HepG2 (cell line): ENCODE measurements at regions not wholly inside any gene's neighbourhood (a gene's known extent, or its start where the extent isn't known, plus 50 kb on each side); places are given as distances from the start of the nearest gene placed in this dataset.

Experiments
- ATAC-seq: fragments of 200-7000 bp; cut with Tn5 transposase; 3 replicates; pipeline ENCODE4 v1.9.1; 2020; ENCODE audit warnings: mild to moderate bottlenecking, moderate library complexity
- BruUV-seq: library from RNA; stranded (reverse); fragments of 400-500 nt; replicated peaks from 2 replicates; lab custom pipeline; 2021; lab: Mats Ljungman, UMichigan
- CTCF ChIA-PET: fragments of 300-600 bp; formaldehyde crosslinking; extraction: SDS; loops from one replicate; lab custom pipeline; 2021; ENCODE audit warnings: low total read pairs, inconsistent platforms, low intra/inter-chr PET ratio; lab: Yijun Ruan, JAX
- POLR2A ChIA-PET: fragments of 350-600 bp; sonication (Branson Sonifier 250); formaldehyde crosslinking; loops from one replicate; lab custom pipeline; 2020; ENCODE audit warnings: antibody characterized with exemption, inconsistent platforms; lab: Yijun Ruan, JAX
- DNase-seq: peaks from one replicate; pipeline ENCODE4 v3.0.0-alpha.2; 2015; ENCODE audit warnings: low spot score
- FAIRE-seq: peaks from 3 replicates; lab custom pipeline; 2011; peaks lifted over from hg19 to GRCh38; lab: Jason Lieb, UNC
- H2AFZ ChIP-seq: one replicate; pipeline ENCODE4 v1.6.1; 2011; ENCODE audit warnings: low read length, inconsistent platforms
- H3K27ac ChIP-seq: fragments of 300-600 bp; 3 replicates; pipeline ENCODE4 v1.8.0; 2011; ENCODE audit warnings: mixed run types, mild to moderate bottlenecking, mixed read lengths, low read length, inconsistent platforms; ENCODE audit not compliant: insufficient read depth; ENCODE audit errors: extremely low read length
- H3K27me3 ChIP-seq, 2 experiments: fragments of 200-600 bp in 1 of 2; 2 replicates in 1 of 2; 3 replicates in 1 of 2; pipeline versions ENCODE4 v1.6.0 to v1.8.0; 2011; ENCODE audit warnings: low read length in 2 of 2, mild to moderate bottlenecking in 2 of 2, moderate library complexity in 2 of 2, inconsistent platforms in 1 of 2; ENCODE audit not compliant: insufficient read depth in 2 of 2, control insufficient read depth in 1 of 2
- H3K36me3 ChIP-seq, 2 experiments: fragments of 200-600 bp in 1 of 2; replicated peaks in 1 of 2; 2 replicates in 1 of 2; 3 replicates in 1 of 2; pipeline versions ENCODE4 v1.5.1 to v1.8.0; 2011; ENCODE audit warnings: low read length in 2 of 2, inconsistent platforms in 1 of 2; ENCODE audit not compliant: insufficient read depth in 2 of 2, control insufficient read depth in 1 of 2
- H3K4me1 ChIP-seq: 2 replicates; pipeline ENCODE4 v1.5.1; 2012; ENCODE audit warnings: low read length, inconsistent platforms; ENCODE audit not compliant: insufficient read depth
- H3K4me2 ChIP-seq: 2 replicates; pipeline ENCODE4 v1.6.0; 2011; ENCODE audit warnings: low read depth, low read length, inconsistent platforms
- H3K4me3 ChIP-seq, 3 experiments: fragments of 200-600 bp in 1 of 3; sonication (generic), shearing (Covaris generic) in 1 of 3; replicated peaks in 1 of 3; 2 replicates each; pipeline ENCODE4 v1.5.1; 2011 to 2016; ENCODE audit warnings: low read length in 3 of 3, inconsistent platforms in 2 of 3, low read depth in 2 of 3, mild to moderate bottlenecking in 2 of 3, control low read depth in 1 of 3, mixed read lengths in 1 of 3; ENCODE audit not compliant: insufficient read depth in 1 of 3
- H3K79me2 ChIP-seq: one replicate; pipeline ENCODE4 v1.6.1; 2011; ENCODE audit warnings: low read length, inconsistent platforms; ENCODE audit not compliant: insufficient read depth
- H3K9ac ChIP-seq: 2 replicates; pipeline ENCODE4 v1.6.0; 2011; ENCODE audit warnings: mild to moderate bottlenecking, low read depth, low read length, inconsistent platforms; ENCODE audit not compliant: insufficient read depth
- H3K9me3 ChIP-seq: 2 replicates; pipeline ENCODE4 v1.5.1; 2012; ENCODE audit warnings: mild to moderate bottlenecking, low read length
- H4K20me1 ChIP-seq: 2 replicates; pipeline ENCODE4 v1.6.0; 2011; ENCODE audit warnings: inconsistent platforms, mild to moderate bottlenecking, low read length, moderate library complexity; ENCODE audit not compliant: insufficient read depth
- BCL3 ChIP-seq: sonication (generic); formaldehyde crosslinking; IDR thresholded peaks from 2 replicates; pipeline ENCODE4 v1.5.1; 2020; ENCODE audit warnings: mild to moderate bottlenecking, missing genetic modification reagents, moderate library complexity
- HNF4A ChIP-seq: sonication (generic); formaldehyde crosslinking; IDR thresholded peaks from 2 replicates; pipeline ENCODE4 v1.4.0; 2020; ENCODE audit warnings: missing genetic modification reagents
- MED13 ChIP-seq: sonication (generic); formaldehyde crosslinking; IDR thresholded peaks from 2 replicates; pipeline ENCODE4 v1.5.0; 2020; ENCODE audit warnings: missing genetic modification reagents
- ZNF746 ChIP-seq: sonication (generic); formaldehyde crosslinking; IDR thresholded peaks from 2 replicates; pipeline ENCODE4 v1.8.0; 2022; ENCODE audit warnings: mild to moderate bottlenecking, missing genetic modification reagents
- whole genome bisulfite sequencing: methylation state at CpG from one replicate; pipeline ENCODE4 v1.1.6; 2017; ENCODE audit warnings: low lambda C conversion rate; 5-methylcytosine and 5-hydroxymethylcytosine counted together
- in situ Hi-C: cut with HindIII; loops from 2 replicates; pipeline ENCODE4 v1.10.0; 2017; ENCODE audit warnings: low pct_unique_long_range_greater_than_20kb; ENCODE audit not compliant: extremely low pct_ligation_motif_present
- intact Hi-C: fragments of 100-400 bp; cut with micrococcal nuclease; formaldehyde crosslinking; loops from one replicate; pipeline ENCODE4 v1.10.0; 2022; ENCODE audit not compliant: unreplicated experiment
- TF ChIP-seq, protein P1 (sequence below): sonication (generic); formaldehyde crosslinking; IDR thresholded peaks from 2 replicates; pipeline ENCODE4 v1.4.0; 2020; ENCODE audit warnings: missing genetic modification reagents, mild to moderate bottlenecking, borderline replicate concordance

DNA sequence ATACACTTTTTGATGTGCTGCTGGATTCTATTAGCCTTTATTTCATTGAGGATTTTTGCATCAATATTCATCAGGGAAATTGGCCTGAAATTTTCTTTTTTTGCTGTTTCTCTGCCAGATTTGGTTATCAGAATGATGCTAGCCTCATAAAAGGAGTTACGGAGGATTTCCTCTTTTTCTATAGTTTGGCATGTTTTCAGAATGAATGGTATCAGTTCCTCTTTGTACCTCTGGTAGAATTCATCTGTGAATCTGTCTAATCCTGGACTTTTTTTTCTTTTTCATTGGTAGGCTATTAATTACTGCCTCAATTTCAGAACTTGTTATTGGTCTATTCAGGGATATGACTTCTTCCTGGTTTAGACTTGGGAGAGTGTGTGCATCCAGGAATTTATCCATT lies 70.6 kb upstream of the RBMY1B start:
- no peak overlapping the region for H2AFZ ChIP-seq
- H3K4me2 ChIP-seq, result no peak overlapping the region
- H3K27ac ChIP-seq, result no peak overlapping the region
- H3K9me3 ChIP-seq, result peaks cover 33% of the 10 kb centered on the region
- ATAC-seq, result no peak
- TF ChIP-seq MED13 (CRISPR knock-in tag) (no peak), ZNF746 (CRISPR knock-in tag) (no peak), HNF4A (CRISPR knock-in tag) (no peak), BCL3 (no peak)
- TF ChIP-seq, protein P1, sequence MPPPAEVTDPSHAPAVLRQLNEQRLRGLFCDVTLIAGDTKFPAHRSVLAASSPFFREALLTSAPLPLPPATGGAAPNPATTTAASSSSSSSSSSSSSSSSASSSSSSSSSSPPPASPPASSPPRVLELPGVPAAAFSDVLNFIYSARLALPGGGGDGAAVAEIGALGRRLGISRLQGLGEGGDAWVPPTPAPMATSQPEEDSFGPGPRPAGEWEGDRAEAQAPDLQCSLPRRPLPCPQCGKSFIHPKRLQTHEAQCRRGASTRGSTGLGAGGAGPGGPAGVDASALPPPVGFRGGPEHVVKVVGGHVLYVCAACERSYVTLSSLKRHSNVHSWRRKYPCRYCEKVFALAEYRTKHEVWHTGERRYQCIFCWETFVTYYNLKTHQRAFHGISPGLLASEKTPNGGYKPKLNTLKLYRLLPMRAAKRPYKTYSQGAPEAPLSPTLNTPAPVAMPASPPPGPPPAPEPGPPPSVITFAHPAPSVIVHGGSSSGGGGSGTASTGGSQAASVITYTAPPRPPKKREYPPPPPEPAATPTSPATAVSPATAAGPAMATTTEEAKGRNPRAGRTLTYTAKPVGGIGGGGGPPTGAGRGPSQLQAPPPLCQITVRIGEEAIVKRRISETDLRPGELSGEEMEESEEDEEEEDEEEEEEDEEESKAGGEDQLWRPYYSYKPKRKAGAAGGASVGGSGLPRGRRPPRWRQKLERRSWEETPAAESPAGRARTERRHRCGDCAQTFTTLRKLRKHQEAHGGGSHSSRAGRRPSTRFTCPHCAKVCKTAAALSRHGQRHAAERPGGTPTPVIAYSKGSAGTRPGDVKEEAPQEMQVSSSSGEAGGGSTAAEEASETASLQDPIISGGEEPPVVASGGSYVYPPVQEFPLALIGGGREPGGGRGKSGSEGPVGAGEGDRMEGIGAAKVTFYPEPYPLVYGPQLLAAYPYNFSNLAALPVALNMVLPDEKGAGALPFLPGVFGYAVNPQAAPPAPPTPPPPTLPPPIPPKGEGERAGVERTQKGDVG (CRISPR knock-in tag), result no peak
- TF ChIP-seq, all 625 proteins: peak for 0
- POLR2A ChIA-PET, result no interaction called here
- in situ Hi-C loops (no loop called here), intact Hi-C loops (no loop called here)
- BruUV-seq, result no TSS peak
- WGBS, result 86% methylated on average over 1 of the region's 1 CpG
- H3K36me3 ChIP-seq, result no peaks in the 10 kb centered on the region
- CTCF ChIA-PET, result no interaction called here
- FAIRE-seq (no peak), DNase-seq (no peak)
- H3K9ac ChIP-seq, result no peak overlapping the region
- H3K27me3 ChIP-seq, result no peaks in the 10 kb centered on the region
- no peaks in the 10 kb centered on the region for H4K20me1 ChIP-seq
- no peak overlapping the region for H3K4me3 ChIP-seq
- H3K4me1 ChIP-seq, result no peaks in the 10 kb centered on the region
- no peaks in the 10 kb centered on the region for H3K79me2 ChIP-seq
